ACC112 (cell line): ENCODE measurements at regions not wholly inside any gene's neighbourhood (a gene's known extent, or its start where the extent isn't known, plus 50 kb on each side); places are given as distances from the start of the nearest gene placed in this dataset.
"Not testable (repeated sequence)": the region's sequence is repeated elsewhere in the genome, so short reads cannot be mapped to it uniquely, and the experiment has no call there.

Experiments
- H2AFZ ChIP-seq: fragments of 200-600 bp; sonication (generic); one replicate; pipeline ENCODE4 v1.6.0; 2017; ENCODE audit warnings: antibody characterized with exemption, low read length; ENCODE audit not compliant: unreplicated experiment
- H3K27ac ChIP-seq: fragments of 200-600 bp; sonication (generic); 2 replicates; pipeline ENCODE4 v1.5.1; 2014; ENCODE audit warnings: low read depth, mild to moderate bottlenecking, antibody characterized with exemption, low read length, moderate library complexity
- H3K27me3 ChIP-seq: fragments of 200-600 bp; sonication (generic); 2 replicates; pipeline ENCODE4 v1.6.1; 2014; ENCODE audit warnings: mild to moderate bottlenecking, antibody characterized with exemption, low read length, moderate library complexity, mixed read lengths; ENCODE audit not compliant: insufficient read depth
- H3K36me3 ChIP-seq: fragments of 200-600 bp; sonication (generic); 2 replicates; pipeline ENCODE4 v1.6.1; 2016; ENCODE audit warnings: mild to moderate bottlenecking, antibody characterized with exemption, low read length, moderate library complexity, mixed read lengths; ENCODE audit not compliant: insufficient read depth
- H3K4me1 ChIP-seq: fragments of 200-600 bp; sonication (generic); one replicate; pipeline ENCODE4 v1.6.1; 2016; ENCODE audit warnings: low read length, mixed read lengths; ENCODE audit not compliant: insufficient read depth, unreplicated experiment, control insufficient read depth
- H3K4me3 ChIP-seq: fragments of 200-600 bp; sonication (generic); 2 replicates; pipeline ENCODE4 v1.5.1; 2014; ENCODE audit warnings: mild to moderate bottlenecking, low read depth, low read length
- H3K79me2 ChIP-seq: fragments of 200-600 bp; sonication (generic); one replicate; pipeline ENCODE4 v1.6.0; 2016; ENCODE audit warnings: low read length; ENCODE audit not compliant: control insufficient read depth, unreplicated experiment, insufficient read depth

DNA sequence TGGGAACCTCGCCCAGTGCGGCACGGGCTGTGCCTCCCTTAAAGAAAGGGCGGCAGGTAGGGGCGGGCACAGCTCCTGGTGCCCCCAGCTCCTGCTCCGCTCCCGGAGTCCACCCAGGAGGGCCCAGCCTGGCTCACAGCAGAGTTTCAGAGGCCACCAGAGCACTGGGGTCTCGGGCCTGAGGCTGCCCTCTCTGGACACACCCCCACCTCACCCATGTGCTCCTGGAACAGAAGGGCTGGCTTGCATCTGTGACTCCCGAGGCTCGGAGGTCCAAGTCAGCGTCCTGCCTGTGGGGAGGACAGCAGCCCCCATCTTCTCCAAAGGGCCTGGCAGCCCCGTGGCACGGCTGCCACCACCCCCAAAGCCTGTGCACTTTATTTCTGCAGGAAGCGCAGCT is 62.7 kb downstream of the RBFOX3 start:
- no peak overlapping the region for H3K4me3 ChIP-seq

DNA sequence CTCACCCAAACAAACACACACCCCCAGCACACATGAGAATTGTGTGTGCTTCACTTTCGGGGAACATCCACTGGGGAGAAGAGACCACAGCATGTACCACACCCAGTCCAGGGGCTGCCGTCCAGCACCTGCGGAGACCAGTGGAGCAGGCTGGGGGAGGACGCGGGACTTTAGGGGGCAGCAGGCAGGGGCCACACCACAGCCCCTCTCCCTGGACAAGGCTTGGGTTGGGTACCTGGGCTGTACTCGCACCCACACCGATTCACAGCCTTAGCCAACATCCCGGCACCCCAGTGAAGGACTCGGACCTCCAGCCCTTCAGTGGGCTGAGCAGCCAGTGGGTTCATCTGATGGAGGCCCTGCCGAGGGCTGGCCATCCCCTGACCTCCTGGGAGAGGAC is 63.3 kb downstream of the RBFOX3 start:
- Histone ChIP-seq H3K79me2 (no peaks in the 10 kb centered on the region), H3K4me3 (no peak overlapping the region), H3K36me3 (no peaks in the 10 kb centered on the region), H3K27ac (no peak overlapping the region), H3K4me1 (no peaks in the 10 kb centered on the region), H2AFZ (no peak overlapping the region), H3K27me3 (peaks cover 3% of the 10 kb centered on the region)

More for the DNA sequence above, 62.7 kb downstream of the RBFOX3 start:
- no peaks in the 10 kb centered on the region for H3K4me1 ChIP-seq
- no peak overlapping the region for H2AFZ ChIP-seq
- H3K27me3 ChIP-seq = peaks cover 3% of the 10 kb centered on the region
- H3K36me3 ChIP-seq = no peaks in the 10 kb centered on the region
- no peak overlapping the region for H3K27ac ChIP-seq
- no peaks in the 10 kb centered on the region for H3K79me2 ChIP-seq

DNA sequence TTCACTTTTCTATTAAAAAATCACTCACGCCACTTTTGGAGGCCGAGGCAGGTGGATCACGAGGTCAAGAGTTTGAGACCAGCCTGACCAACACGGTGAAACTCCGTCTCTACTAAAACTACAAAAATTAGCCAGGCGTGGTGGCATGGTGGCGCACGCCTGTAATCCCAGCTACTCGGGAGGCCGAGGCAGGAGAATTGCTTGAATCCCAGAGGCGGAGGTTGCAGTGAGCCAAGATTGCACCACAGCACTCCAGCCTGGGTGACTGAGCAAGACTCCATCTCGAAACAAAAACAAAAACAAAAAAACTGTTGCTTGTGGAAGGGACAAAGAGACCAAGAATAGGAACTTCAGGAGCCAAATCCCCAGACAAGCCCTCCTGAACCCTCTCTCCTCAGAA is 63.7 kb downstream of the RBFOX3 start:
- not testable (repeated sequence) for H3K4me3 ChIP-seq, H3K27ac ChIP-seq, H3K4me1 ChIP-seq, H2AFZ ChIP-seq, H3K27me3 ChIP-seq, H3K79me2 ChIP-seq, H3K36me3 ChIP-seq

DNA sequence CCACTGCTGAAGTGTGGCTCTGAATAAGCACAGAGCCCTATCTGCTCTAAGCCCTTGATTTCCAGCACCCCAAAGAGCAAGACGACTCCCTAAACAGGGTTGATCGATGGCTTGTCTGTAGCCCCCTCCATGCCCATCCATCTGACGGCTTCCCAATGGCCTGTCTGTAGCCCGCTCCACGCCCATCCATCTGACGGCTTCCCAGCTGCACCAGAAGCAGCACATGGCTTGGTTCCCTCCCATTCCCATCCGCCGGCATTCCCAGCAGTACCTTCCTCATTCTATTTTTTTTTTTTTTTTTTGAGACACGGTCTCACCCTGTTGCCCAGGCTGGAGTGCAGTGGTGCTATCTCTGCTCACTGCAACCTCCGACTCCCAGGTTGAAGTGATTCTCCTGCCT is 64.5 kb downstream of the RBFOX3 start:
- Histone ChIP-seq H3K27ac (no peak overlapping the region), H3K4me1 (no peaks in the 10 kb centered on the region), H3K27me3 (peaks cover 7% of the 10 kb centered on the region), H3K36me3 (no peaks in the 10 kb centered on the region), H2AFZ (no peak overlapping the region), H3K79me2 (no peaks in the 10 kb centered on the region), H3K4me3 (no peak overlapping the region)

DNA sequence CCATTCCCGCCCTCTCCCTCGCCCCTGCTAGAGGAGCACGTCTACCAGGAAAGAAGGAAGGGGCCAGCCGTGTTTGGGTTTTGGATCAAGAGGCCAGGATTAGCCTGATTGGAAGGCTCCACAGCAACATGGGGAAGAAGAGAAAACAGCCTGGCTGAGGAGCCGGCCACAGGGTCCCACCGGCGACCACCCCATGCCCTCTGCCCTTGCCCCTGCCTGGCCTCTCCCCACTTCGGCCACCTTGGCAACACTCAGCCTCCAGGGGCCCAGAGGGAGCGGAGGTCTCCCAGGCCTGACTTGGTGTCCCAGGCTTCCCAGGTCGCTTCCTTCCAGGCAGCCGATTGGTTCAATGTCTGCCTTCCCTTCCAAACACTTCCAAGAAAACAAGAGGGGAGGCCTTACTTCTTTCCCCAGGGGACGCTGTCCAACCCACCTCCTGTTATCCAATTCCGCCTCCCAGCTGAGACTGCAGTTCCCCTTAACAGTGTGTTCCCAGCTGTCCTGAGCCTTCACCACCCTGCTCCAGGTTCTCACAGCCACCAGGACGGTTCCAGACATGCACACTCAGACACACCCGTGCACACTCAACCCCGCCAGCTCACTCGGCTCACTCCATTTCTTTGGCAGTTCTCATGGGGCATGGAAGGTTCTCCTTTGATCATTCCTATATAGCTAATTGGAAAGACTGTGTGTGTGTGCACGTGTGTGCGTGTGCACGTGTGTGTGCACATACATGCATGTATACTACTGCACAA is 65.4 kb downstream of the RBFOX3 start:
- Histone ChIP-seq H3K4me3 (no peak overlapping the region), H3K79me2 (no peaks in the 10 kb centered on the region), H3K27ac (no peak overlapping the region), H3K4me1 (no peaks in the 10 kb centered on the region), H3K36me3 (no peaks in the 10 kb centered on the region), H3K27me3 (peaks cover 8% of the 10 kb centered on the region), H2AFZ (no peak overlapping the region)

DNA sequence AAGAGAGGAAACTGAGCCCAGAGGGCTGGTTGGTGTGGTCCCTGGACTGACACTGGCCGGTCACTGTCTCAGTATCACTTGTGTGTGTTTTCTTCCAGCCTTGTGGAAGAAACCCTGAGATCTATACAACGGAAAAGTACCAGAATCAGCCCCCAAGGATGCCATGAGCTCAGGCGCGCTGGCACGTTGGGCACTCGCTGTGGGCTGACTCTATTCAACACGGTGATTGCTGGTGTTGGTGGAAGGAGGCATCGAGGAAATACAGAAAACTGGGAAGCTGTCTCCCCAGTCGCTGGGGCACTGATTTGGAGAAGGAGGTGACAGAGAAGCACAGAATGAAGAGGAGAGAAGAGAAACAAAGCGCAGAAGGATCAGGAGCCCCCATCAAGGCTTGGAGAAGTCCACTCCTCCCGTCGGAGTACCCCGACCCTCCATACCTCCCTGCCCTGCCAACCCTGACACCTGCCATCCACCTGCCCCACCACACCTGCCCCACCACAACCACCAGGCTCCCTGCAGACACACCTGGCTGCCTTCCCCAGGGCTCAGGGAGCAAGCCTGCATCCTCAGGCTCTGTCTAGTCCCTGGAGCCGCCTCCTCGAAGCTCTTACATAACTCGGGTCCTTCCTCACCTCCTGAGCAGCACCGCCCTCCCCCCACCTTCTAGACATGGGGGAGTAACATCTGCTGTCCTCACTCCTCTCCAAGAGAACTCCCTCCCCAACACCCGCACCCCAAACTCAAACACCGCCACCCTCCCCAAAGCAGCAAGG is 66.5 kb downstream of the RBFOX3 start:
- H2AFZ ChIP-seq = no peak overlapping the region
- H3K27ac ChIP-seq = no peak overlapping the region
- H3K4me1 ChIP-seq = no peaks in the 10 kb centered on the region
- peaks cover 11% of the 10 kb centered on the region for H3K27me3 ChIP-seq
- H3K4me3 ChIP-seq = no peak overlapping the region
- H3K79me2 ChIP-seq = no peaks in the 10 kb centered on the region
- H3K36me3 ChIP-seq = no peaks in the 10 kb centered on the region

DNA sequence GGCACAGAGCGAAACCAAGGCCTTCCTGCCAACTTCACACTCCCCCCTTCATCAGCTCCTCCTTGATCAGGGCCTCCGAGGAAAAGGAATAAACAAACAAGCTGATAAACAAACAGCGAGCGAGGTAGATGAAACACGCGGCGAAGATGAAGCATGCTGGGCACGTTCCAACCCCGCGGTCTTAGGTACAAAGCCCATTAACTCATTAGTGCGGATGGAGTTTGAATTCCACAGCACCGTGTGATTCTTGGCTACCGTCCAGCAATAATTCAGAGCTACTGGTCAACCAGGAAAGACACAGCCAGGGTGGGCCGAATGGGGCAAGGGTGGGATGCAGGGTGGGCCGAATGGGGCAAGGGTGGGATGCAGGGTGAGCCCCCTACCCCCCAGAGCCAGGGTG is 67.3 kb downstream of the RBFOX3 start:
- peaks cover 11% of the 10 kb centered on the region for H3K27me3 ChIP-seq
- no peak overlapping the region for H3K4me3 ChIP-seq
- no peaks in the 10 kb centered on the region for H3K79me2 ChIP-seq
- H3K36me3 ChIP-seq = no peaks in the 10 kb centered on the region
- no peak overlapping the region for H2AFZ ChIP-seq
- H3K27ac ChIP-seq = no peak overlapping the region
- no peaks in the 10 kb centered on the region for H3K4me1 ChIP-seq

DNA sequence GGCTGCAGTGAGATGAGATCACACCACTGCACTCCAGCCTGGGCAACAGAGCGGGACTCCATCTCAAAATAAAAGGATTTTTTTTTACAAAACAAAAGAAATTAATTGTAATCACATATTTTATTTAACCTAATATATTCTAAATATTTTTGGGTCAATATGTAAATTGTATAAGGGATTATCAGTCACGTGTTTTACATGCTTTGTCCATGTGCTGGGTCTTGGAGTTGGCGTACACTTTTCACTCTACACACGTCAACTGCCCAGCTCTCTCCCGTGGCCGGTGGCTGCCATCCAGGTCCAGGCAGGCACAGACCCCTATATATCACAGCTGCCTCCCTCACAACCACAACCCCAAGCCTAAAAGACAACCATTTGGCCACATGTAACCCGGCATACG is 68.1 kb downstream of the RBFOX3 start:
- no peaks in the 10 kb centered on the region for H3K79me2 ChIP-seq
- H3K27me3 ChIP-seq = peaks cover 11% of the 10 kb centered on the region; the same call in 1 of the 2 replicates
- H3K4me1 ChIP-seq = no peaks in the 10 kb centered on the region
- no peak overlapping the region for H3K4me3 ChIP-seq
- H3K27ac ChIP-seq = no peak overlapping the region
- no peak overlapping the region for H2AFZ ChIP-seq
- no peaks in the 10 kb centered on the region for H3K36me3 ChIP-seq

DNA sequence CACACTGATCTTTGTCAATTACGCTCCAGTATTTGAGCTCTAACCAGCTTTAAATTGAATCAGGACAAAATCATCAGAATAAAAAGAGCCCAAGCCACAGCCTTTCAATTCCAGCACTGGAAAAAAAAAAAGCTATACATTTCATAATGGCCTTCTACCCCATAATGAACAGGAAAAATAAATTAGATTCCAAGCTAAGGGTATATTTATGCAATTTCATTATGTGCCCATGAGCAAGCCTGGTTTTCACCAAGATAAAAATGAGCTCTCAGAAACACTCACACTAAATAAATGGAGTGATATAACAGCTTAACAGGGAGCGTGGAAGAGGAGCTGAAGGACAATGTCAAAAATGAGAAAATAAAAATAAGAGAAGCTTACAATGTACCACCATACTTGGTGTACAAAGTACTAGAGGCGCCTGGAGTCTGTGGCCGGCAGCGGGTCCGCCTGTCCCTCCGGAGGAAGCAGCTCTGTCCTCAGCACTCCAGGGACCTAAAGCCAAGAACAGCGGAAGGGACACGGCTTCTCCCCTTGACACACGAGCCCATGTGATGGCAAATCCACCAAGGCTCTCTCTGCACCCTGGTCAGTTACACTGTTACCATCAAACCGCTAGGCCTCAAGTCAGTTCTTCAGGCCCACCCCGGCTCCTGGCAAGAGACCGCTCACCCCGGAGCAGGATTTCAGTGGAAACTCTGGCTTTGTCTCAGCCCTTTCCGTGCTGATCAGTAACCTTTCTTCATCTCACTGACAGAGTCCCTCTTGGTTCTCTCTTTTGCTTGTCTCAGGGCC is 69.6 kb downstream of the RBFOX3 start:
- no peak overlapping the region for H2AFZ ChIP-seq
- H3K4me3 ChIP-seq = no peak overlapping the region
- no peaks in the 10 kb centered on the region for H3K4me1 ChIP-seq
- peaks cover 11% of the 10 kb centered on the region; the same call in 1 of the 2 replicates for H3K27me3 ChIP-seq
- H3K79me2 ChIP-seq = no peaks in the 10 kb centered on the region
- no peak overlapping the region for H3K27ac ChIP-seq
- H3K36me3 ChIP-seq = no peaks in the 10 kb centered on the region

DNA sequence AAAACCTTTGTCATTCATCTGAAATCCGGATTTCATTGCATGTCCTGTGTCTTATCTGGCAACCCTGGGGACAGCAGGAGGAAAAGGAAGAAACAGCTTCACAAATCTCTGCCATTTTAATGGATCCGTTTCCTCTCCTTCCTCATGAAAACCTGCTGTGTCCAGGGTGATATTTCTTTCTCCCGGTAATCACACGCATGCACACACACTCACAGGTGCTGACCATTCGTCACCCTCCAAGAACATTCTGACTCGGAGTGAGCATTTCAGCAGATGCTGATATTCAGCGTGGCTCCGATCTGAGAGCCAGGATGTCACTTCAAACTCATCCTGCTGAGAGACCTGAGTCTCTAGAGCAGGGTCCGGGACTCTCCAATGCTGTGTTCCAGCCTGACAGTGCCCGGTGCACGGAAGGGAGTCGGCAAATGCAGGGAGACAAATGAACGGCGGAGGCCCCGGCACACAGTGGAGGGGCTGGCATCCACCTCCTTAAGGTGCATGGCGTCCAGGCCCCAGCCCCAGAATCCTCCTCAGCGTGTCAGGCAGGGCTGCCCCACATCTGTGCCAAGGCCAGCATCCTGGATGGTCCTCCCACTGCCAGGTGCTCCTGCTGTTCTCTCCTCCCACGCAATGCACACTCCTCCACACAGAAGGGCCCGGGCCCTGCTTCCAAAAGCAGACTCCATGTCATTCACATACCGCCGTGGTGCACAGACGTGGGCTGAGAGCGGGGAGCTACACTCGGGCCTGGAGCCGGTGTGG is 70.7 kb downstream of the RBFOX3 start:
- H3K27me3 ChIP-seq = peaks cover 8% of the 10 kb centered on the region; the same call in 1 of the 2 replicates
- H3K27ac ChIP-seq = no peak overlapping the region
- H3K4me1 ChIP-seq = no peaks in the 10 kb centered on the region
- H3K4me3 ChIP-seq = no peak overlapping the region
- H2AFZ ChIP-seq = no peak overlapping the region
- H3K36me3 ChIP-seq = no peaks in the 10 kb centered on the region
- no peaks in the 10 kb centered on the region for H3K79me2 ChIP-seq
